PC-3 (cell line): ENCODE measurements at regions not wholly inside any gene's neighbourhood (a gene's known extent, or its start where the extent isn't known, plus 50 kb on each side); places are given as distances from the start of the nearest gene placed in this dataset.

Experiments used
- ATAC-seq: fragments of 200-7000 bp; cut with Tn5 transposase; 2 replicates; pipeline ENCODE4 v1.9.1; 2020; ENCODE audit warnings: mild to moderate bottlenecking, moderate library complexity
- BruUV-seq: library from RNA; stranded (reverse); fragments of 400-500 nt; replicated peaks from 2 replicates; lab custom pipeline; 2021; lab: Mats Ljungman, UMichigan
- CTCF ChIA-PET: fragments of 300-600 bp; sonication (Branson Sonifier 250); formaldehyde crosslinking; loops from one replicate; lab custom pipeline; 2022; ENCODE audit warnings: antibody characterized with exemption; lab: Charles Lee
- POLR2A ChIA-PET: fragments of 300-600 bp; sonication (Branson Sonifier 250); formaldehyde crosslinking; loops from one replicate; lab custom pipeline; 2022; ENCODE audit warnings: antibody characterized with exemption; ENCODE audit not compliant: unreplicated experiment; lab: Charles Lee
- DNase-seq: peaks from one replicate; pipeline ENCODE4 v3.0.0-alpha.2; 2015
- H2AFZ ChIP-seq: fragments of 300-600 bp; sonication (generic); 2 replicates; pipeline ENCODE4 v1.6.0; 2016; ENCODE audit warnings: antibody characterized with exemption, low read length
- H3F3A ChIP-seq: fragments of 300-600 bp; sonication (generic); one replicate; pipeline ENCODE4 v1.6.0; 2017; ENCODE audit warnings: antibody characterized with exemption, low read length, control low read depth, mild to moderate bottlenecking; ENCODE audit not compliant: unreplicated experiment
- H3K27ac ChIP-seq: fragments of 300-600 bp; sonication (generic); 2 replicates; pipeline ENCODE4 v1.5.1; 2016; ENCODE audit warnings: mild to moderate bottlenecking, low read length
- H3K27me3 ChIP-seq: fragments of 300-600 bp; sonication (generic); 2 replicates; pipeline ENCODE4 v1.6.1; 2016; ENCODE audit warnings: low read length, mixed read lengths
- H3K36me3 ChIP-seq: fragments of 300-600 bp; sonication (generic); 2 replicates; pipeline ENCODE4 v1.6.1; 2016; ENCODE audit warnings: low read depth, mixed run types, low read length, mixed read lengths
- H3K4me1 ChIP-seq: fragments of 300-600 bp; sonication (generic); 2 replicates; pipeline ENCODE4 v1.5.1; 2016; ENCODE audit warnings: low read length; ENCODE audit not compliant: insufficient read depth
- H3K4me2 ChIP-seq: fragments of 300-600 bp; sonication (generic); 2 replicates; pipeline ENCODE4 v1.6.0; 2016; ENCODE audit warnings: low read length
- H3K4me3 ChIP-seq: fragments of 300-600 bp; sonication (generic); 2 replicates; pipeline ENCODE4 v1.5.1; 2016; ENCODE audit warnings: mild to moderate bottlenecking, low read length, mixed read lengths
- H3K79me2 ChIP-seq: fragments of 300-600 bp; sonication (generic); 2 replicates; pipeline ENCODE4 v1.6.1; 2017; ENCODE audit warnings: low read length, mixed read lengths
- H3K9ac ChIP-seq: fragments of 300-600 bp; sonication (generic); 2 replicates; pipeline ENCODE4 v1.6.0; 2016; ENCODE audit warnings: mild to moderate bottlenecking, low read length
- H3K9me2 ChIP-seq: fragments of 300-600 bp; sonication (generic); replicated peaks from 2 replicates; pipeline ENCODE4 v1.6.1; 2016; ENCODE audit warnings: mixed run types, low read length, mixed read lengths
- H3K9me3 ChIP-seq: fragments of 300-600 bp; sonication (generic); 2 replicates; pipeline ENCODE4 v1.6.1; 2016; ENCODE audit warnings: low read length, mixed read lengths
- H4K20me1 ChIP-seq: fragments of 300-600 bp; sonication (generic); 2 replicates; pipeline ENCODE4 v1.6.1; 2016; ENCODE audit warnings: low read length, mixed read lengths
- CTCF ChIP-seq: fragments of 300-600 bp; sonication (generic); conservative IDR thresholded peaks from 2 replicates; pipeline ENCODE4 v1.5.1; 2017; ENCODE audit warnings: antibody characterized with exemption, low read depth, mild to moderate bottlenecking, low read length
- EZH2 ChIP-seq: fragments of 300-600 bp; sonication (generic); IDR thresholded peaks from one replicate; pipeline ENCODE4 v1.6.1; 2017; ENCODE audit warnings: antibody characterized with exemption, mild to moderate bottlenecking, low read length; ENCODE audit not compliant: unreplicated experiment
- EZH2phosphoT487 ChIP-seq: fragments of 300-600 bp; sonication (generic); IDR thresholded peaks from 2 replicates; pipeline ENCODE4 v1.6.1; 2018; ENCODE audit warnings: mild to moderate bottlenecking, antibody characterized with exemption, low read length, borderline replicate concordance
- intact Hi-C: fragments of 100-400 bp; cut with micrococcal nuclease; formaldehyde crosslinking; loops from 2 replicates; pipeline ENCODE4 v1.9.0; 2023

GRCh38 chr2:225765820-225766219 lies 366.3 kb downstream of the NYAP2 start:
- H3F3A ChIP-seq = no peaks in the 10 kb centered on the region
- H3K36me3 ChIP-seq = no peaks in the 10 kb centered on the region
- no TSS peak for BruUV-seq
- no peak for TF ChIP-seq EZH2phosphoT487
- no peak overlapping the region for H3K4me3 ChIP-seq
- ATAC-seq = no peak
- no peak overlapping the region for H3K9ac ChIP-seq
- CTCF ChIA-PET = no interaction called here
- H3K27ac ChIP-seq = no peak overlapping the region
- no peak for DNase-seq
- intact Hi-C loops = no loop called here
- H3K79me2 ChIP-seq = no peaks in the 10 kb centered on the region
- POLR2A ChIA-PET = no interaction called here
- no peaks in the 10 kb centered on the region for H4K20me1 ChIP-seq
- no peaks in the 10 kb centered on the region for H3K27me3 ChIP-seq
- no peak overlapping the region for H3K4me2 ChIP-seq
- H3K9me3 ChIP-seq = no peaks in the 10 kb centered on the region
- no peaks in the 10 kb centered on the region for H3K9me2 ChIP-seq
- no peaks in the 10 kb centered on the region for H3K4me1 ChIP-seq
- no peak overlapping the region for H2AFZ ChIP-seq

GRCh38 chr2:225764346-225764745 lies 364.8 kb downstream of the NYAP2 start:
- DNase-seq (no peak), ATAC-seq (no peak)
- Histone ChIP-seq H3K27me3 (no peaks in the 10 kb centered on the region), H4K20me1 (no peaks in the 10 kb centered on the region), H3K4me1 (no peaks in the 10 kb centered on the region), H3K4me3 (no peak overlapping the region), H3K9me2 (no peaks in the 10 kb centered on the region), H3K9ac (no peak overlapping the region), H3K36me3 (no peaks in the 10 kb centered on the region), H3K4me2 (no peak overlapping the region), H3K79me2 (no peaks in the 10 kb centered on the region), H3K27ac (no peak overlapping the region), H3K9me3 (no peaks in the 10 kb centered on the region), H3F3A (no peaks in the 10 kb centered on the region), H2AFZ (no peak overlapping the region)
- CTCF ChIA-PET = no interaction called here
- POLR2A ChIA-PET = no interaction called here
- TF ChIP-seq EZH2 = no peak
- TF ChIP-seq EZH2phosphoT487 = no peak
- TF ChIP-seq CTCF = no peak
- BruUV-seq = no TSS peak
- intact Hi-C loops = no loop called here

- BruUV-seq = no TSS peak
- POLR2A ChIA-PET = no interaction called here
- intact Hi-C loops = no loop called here
Observed at GRCh38 chr2:225763711-225764110, 364.2 kb downstream of the NYAP2 start.

More at GRCh38 chr2:225763711-225764110, 364.2 kb downstream of the NYAP2 start:
- Histone ChIP-seq H3K27me3 (no peaks in the 10 kb centered on the region), H3K79me2 (no peaks in the 10 kb centered on the region), H2AFZ (no peak overlapping the region), H3K4me2 (no peak overlapping the region), H3K4me3 (no peak overlapping the region), H3K36me3 (no peaks in the 10 kb centered on the region), H3F3A (no peaks in the 10 kb centered on the region), H3K4me1 (no peaks in the 10 kb centered on the region), H3K27ac (no peak overlapping the region), H4K20me1 (no peaks in the 10 kb centered on the region), H3K9me2 (no peaks in the 10 kb centered on the region), H3K9ac (no peak overlapping the region), H3K9me3 (no peaks in the 10 kb centered on the region)
- TF ChIP-seq EZH2 (no peak), EZH2phosphoT487 (no peak), CTCF (no peak)
- DNase-seq (no peak), ATAC-seq (no peak)
- CTCF ChIA-PET = no interaction called here
